ENCODE measurements at regions not wholly inside any gene's neighbourhood (a gene's known extent, or its start where the extent isn't known, plus 50 kb on each side); places are given as distances from the start of the nearest gene placed in this dataset.
"Not testable (repeated sequence)": the region's sequence is repeated elsewhere in the genome, so short reads cannot be mapped to it uniquely, and the experiment has no call there.

DNA sequence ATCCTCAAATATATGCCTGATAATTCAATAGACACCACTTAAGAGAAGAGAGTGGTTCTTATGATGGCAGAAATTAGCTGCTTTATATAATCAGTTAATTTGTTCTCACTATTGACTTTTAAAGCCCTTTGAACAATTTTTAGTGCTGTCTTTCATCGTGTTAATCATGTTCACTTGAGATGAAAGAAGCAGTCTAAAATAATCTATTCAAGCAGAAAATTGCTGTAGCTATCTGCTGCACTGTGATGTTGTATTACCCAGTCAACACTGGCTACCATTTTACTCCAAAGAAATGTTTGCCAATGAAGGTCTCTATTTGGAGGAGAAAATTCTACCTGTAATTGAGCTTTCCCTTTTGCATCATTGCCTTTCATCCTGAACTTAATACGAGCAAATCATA lies 459.8 kb upstream of the FSIP2 start:
- Histone ChIP-seq H3K79me2 (ENCODE audit: control insufficient read depth, insufficient read depth, low read length) (no peaks in the 10 kb centered on the region), H3K9ac (ENCODE audit: insufficient read depth, low read length) (no peak overlapping the region), H3K4me1 (ENCODE audit: control insufficient read depth, extremely low read depth, insufficient read depth, low read length) (no peaks in the 10 kb centered on the region), H3K27me3 (ENCODE audit: control insufficient read depth, insufficient read depth, low read length) (no peaks in the 10 kb centered on the region), H3K4me2 (ENCODE audit: extremely low read depth, insufficient read depth, low read length) (no peak overlapping the region), H4K20me1 (ENCODE audit: control insufficient read depth, extremely low read depth, insufficient read depth, low read length) (no peaks in the 10 kb centered on the region), H3K9me3 (ENCODE audit: control insufficient read depth, insufficient read depth, low read depth, low read length) (no peaks in the 10 kb centered on the region), H3K36me3 (ENCODE audit: control insufficient read depth, insufficient read depth, low read length) (no peaks in the 10 kb centered on the region), H3K4me3 (replicated peaks in 1 of 4; ENCODE audit: control extremely low read depth in 1 of 4, insufficient read depth in 1 of 4, low read depth in 3 of 4, low read length in 4 of 4) (no peak overlapping the region), H3K27ac (ENCODE audit: insufficient read depth, low read length) (no peak overlapping the region), H2AFZ (ENCODE audit: low read length) (no peak overlapping the region)
- TF ChIP-seq, protein P1, sequence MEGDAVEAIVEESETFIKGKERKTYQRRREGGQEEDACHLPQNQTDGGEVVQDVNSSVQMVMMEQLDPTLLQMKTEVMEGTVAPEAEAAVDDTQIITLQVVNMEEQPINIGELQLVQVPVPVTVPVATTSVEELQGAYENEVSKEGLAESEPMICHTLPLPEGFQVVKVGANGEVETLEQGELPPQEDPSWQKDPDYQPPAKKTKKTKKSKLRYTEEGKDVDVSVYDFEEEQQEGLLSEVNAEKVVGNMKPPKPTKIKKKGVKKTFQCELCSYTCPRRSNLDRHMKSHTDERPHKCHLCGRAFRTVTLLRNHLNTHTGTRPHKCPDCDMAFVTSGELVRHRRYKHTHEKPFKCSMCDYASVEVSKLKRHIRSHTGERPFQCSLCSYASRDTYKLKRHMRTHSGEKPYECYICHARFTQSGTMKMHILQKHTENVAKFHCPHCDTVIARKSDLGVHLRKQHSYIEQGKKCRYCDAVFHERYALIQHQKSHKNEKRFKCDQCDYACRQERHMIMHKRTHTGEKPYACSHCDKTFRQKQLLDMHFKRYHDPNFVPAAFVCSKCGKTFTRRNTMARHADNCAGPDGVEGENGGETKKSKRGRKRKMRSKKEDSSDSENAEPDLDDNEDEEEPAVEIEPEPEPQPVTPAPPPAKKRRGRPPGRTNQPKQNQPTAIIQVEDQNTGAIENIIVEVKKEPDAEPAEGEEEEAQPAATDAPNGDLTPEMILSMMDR (conservative IDR thresholded peaks at IDR 0.05 in 1 of 2, IDR thresholded peaks at IDR 0.05 in 1 of 2; ENCODE audit: low read depth in 1 of 2, low read length in 2 of 2), result no peak
- no peak for TF ChIP-seq EZH2 (IDR thresholded peaks at IDR 0.05; ENCODE audit: low read length, missing control alignments)
- no peak for DNase-seq (ENCODE audit: low read depth in 2 of 2)

DNA sequence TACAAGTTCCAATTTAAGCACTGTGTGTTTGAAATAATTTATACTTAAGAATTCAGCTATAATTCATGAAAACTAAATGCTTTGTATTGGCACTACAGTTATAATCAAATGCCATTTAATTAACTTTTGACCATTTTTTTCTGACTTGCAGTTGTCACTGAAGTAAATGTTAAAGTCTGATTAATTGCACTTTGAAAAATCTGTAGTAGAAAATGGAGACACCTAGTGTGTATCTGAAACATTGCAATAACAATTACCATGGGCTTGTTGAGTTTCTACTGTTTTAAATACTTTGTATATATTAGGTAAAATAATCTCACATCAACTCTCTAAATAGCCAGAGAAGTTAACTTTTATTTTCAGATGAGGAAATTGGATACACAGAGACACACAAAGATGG lies 458.6 kb upstream of the FSIP2 start:
- Histone ChIP-seq H2AFZ (ENCODE audit: low read length) (no peak overlapping the region), H3K27me3 (ENCODE audit: control insufficient read depth, insufficient read depth, low read length) (no peaks in the 10 kb centered on the region), H3K9ac (ENCODE audit: insufficient read depth, low read length) (no peak overlapping the region), H3K27ac (ENCODE audit: insufficient read depth, low read length) (no peak overlapping the region), H3K4me3 (replicated peaks in 1 of 4; ENCODE audit: control extremely low read depth in 1 of 4, insufficient read depth in 1 of 4, low read depth in 3 of 4, low read length in 4 of 4) (no peak overlapping the region), H3K36me3 (ENCODE audit: control insufficient read depth, insufficient read depth, low read length) (no peaks in the 10 kb centered on the region), H3K4me2 (ENCODE audit: extremely low read depth, insufficient read depth, low read length) (no peak overlapping the region), H3K4me1 (ENCODE audit: control insufficient read depth, extremely low read depth, insufficient read depth, low read length) (no peaks in the 10 kb centered on the region), H3K9me3 (ENCODE audit: control insufficient read depth, insufficient read depth, low read depth, low read length) (no peaks in the 10 kb centered on the region), H3K79me2 (ENCODE audit: control insufficient read depth, insufficient read depth, low read length) (no peaks in the 10 kb centered on the region), H4K20me1 (ENCODE audit: control insufficient read depth, extremely low read depth, insufficient read depth, low read length) (no peaks in the 10 kb centered on the region)
- TF ChIP-seq EZH2 (IDR thresholded peaks at IDR 0.05; ENCODE audit: low read length, missing control alignments), result no peak
- TF ChIP-seq, protein P1 (conservative IDR thresholded peaks at IDR 0.05 in 1 of 2, IDR thresholded peaks at IDR 0.05 in 1 of 2; ENCODE audit: low read depth in 1 of 2, low read length in 2 of 2), result peak in 1 of 2 donors; percentile 41
- peak; percentile 16 to 36 for DNase-seq (ENCODE audit: low read depth in 2 of 2)

DNA sequence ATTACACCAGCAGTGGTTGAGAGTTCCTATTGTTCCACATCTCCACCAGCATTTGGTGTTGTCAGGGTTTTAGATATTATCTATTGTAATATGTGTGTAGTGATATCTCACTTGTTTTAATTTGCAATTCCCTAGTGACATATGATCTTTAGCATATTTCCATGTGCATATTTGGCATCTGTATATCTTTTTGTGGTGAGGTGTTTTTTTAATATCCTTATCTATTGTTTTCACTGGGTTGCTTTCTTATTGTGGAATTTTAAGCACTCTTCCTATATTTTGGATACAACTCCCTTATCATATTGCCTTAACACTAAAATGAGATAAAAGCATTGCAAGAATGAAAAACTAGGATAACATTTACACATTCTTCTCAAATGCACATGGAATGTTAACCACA lies 453.9 kb upstream of the FSIP2 start:
- Histone ChIP-seq H3K9ac (ENCODE audit: insufficient read depth, low read length) (no peak overlapping the region), H3K79me2 (ENCODE audit: control insufficient read depth, insufficient read depth, low read length) (no peaks in the 10 kb centered on the region), H3K36me3 (ENCODE audit: control insufficient read depth, insufficient read depth, low read length) (no peaks in the 10 kb centered on the region), H2AFZ (ENCODE audit: low read length) (no peak overlapping the region), H3K27ac (ENCODE audit: insufficient read depth, low read length) (no peak overlapping the region), H3K4me3 (replicated peaks in 1 of 4; ENCODE audit: control extremely low read depth in 1 of 4, insufficient read depth in 1 of 4, low read depth in 3 of 4, low read length in 4 of 4) (no peak overlapping the region), H3K9me3 (ENCODE audit: control insufficient read depth, insufficient read depth, low read depth, low read length) (no peaks in the 10 kb centered on the region), H4K20me1 (ENCODE audit: control insufficient read depth, extremely low read depth, insufficient read depth, low read length) (no peaks in the 10 kb centered on the region), H3K4me2 (ENCODE audit: extremely low read depth, insufficient read depth, low read length) (no peak overlapping the region), H3K27me3 (ENCODE audit: control insufficient read depth, insufficient read depth, low read length) (no peaks in the 10 kb centered on the region), H3K4me1 (ENCODE audit: control insufficient read depth, extremely low read depth, insufficient read depth, low read length) (no peaks in the 10 kb centered on the region)
- DNase-seq (ENCODE audit: low read depth in 2 of 2), result peak in 1 of 2 donors; percentile 45
- TF ChIP-seq, protein P1 (conservative IDR thresholded peaks at IDR 0.05 in 1 of 2, IDR thresholded peaks at IDR 0.05 in 1 of 2; ENCODE audit: low read depth in 1 of 2, low read length in 2 of 2), result no peak

DNA sequence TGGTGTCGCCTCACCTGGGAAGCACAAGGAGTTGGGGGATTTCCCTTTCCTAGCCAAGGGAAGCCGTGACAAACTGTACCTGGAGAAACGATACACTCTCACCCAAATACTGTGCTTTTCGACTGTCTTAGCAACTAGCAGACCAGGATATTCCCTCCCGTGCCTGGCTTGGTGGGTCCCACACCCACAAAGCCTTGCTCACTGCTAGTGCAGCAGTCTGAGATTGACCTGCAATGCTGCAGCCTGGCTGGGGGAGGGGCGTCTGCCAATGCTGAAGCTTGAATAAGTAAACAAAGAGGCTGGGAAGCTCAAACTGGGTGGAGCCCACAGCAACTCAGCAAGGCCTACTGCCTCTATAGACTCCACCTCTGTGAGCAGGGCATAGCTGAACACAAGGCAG lies 448.6 kb upstream of the FSIP2 start:
- H3K36me3 ChIP-seq (ENCODE audit: control insufficient read depth, insufficient read depth, low read length); H3K4me2 ChIP-seq (ENCODE audit: extremely low read depth, insufficient read depth, low read length); H3K79me2 ChIP-seq (ENCODE audit: control insufficient read depth, insufficient read depth, low read length); H4K20me1 ChIP-seq (ENCODE audit: control insufficient read depth, extremely low read depth, insufficient read depth, low read length); H3K4me3 ChIP-seq (replicated peaks in 1 of 4; ENCODE audit: control extremely low read depth in 1 of 4, insufficient read depth in 1 of 4, low read depth in 3 of 4, low read length in 4 of 4); H3K9ac ChIP-seq (ENCODE audit: insufficient read depth, low read length); H3K27ac ChIP-seq (ENCODE audit: insufficient read depth, low read length); H3K9me3 ChIP-seq (ENCODE audit: control insufficient read depth, insufficient read depth, low read depth, low read length); H3K27me3 ChIP-seq (ENCODE audit: control insufficient read depth, insufficient read depth, low read length); H2AFZ ChIP-seq (ENCODE audit: low read length); H3K4me1 ChIP-seq (ENCODE audit: control insufficient read depth, extremely low read depth, insufficient read depth, low read length); DNase-seq (ENCODE audit: low read depth in 2 of 2): not testable (repeated sequence)
